Stimulated activated CD8-positive, alpha-beta memory T cell treated with anti-CD3 and anti-CD28 coated beads, Interleukin-15, amount 100 ng/mL, for 24 hours (primary cell): ENCODE measurements at regions not wholly inside any gene's neighbourhood (a gene's known extent, or its start where the extent isn't known, plus 50 kb on each side); places are given as distances from the start of the nearest gene placed in this dataset.

ENCODE experiments used
- DNase-seq: peaks from one replicate; pipeline ENCODE4 v3.0.0-alpha.2; 2020; ENCODE audit warnings: low read depth

- DNase-seq = no peak
Measured at GRCh38 chr11:38296211-38296776, 1698.3 kb upstream of the RAG2 start.

GRCh38 chr11:38282718-38283117, 1684.7 kb upstream of the RAG2 start:
- no peak for DNase-seq

GRCh38 chr11:38278457-38279141, 1680.6 kb upstream of the RAG2 start:
- no peak for DNase-seq

DNA sequence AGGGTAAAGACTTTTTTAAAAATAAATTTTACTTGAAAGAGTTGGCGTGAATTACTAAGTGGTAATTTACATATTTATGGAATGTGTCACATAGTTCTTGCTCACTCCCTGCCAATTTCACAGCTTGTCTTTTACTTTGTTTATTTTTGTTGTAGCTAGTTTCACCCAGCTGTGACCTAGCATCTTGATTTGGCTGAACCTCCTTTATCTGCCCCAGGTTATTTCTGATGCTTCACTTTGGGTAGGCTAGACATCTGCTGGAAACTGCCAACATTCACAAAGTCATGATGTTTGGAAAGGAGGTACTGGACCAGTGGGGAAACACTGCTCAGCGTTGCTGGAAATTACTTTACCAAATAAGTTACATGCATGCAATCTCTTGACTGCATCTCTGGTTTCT, 1676.0 kb upstream of the RAG2 start:
- DNase-seq = no peak

GRCh38 chr11:38272376-38272775, 1674.3 kb upstream of the RAG2 start:
- no peak for DNase-seq

GRCh38 chr11:38266691-38267090, 1668.7 kb upstream of the RAG2 start:
- no peak for DNase-seq

- no peak for DNase-seq
Measured at GRCh38 chr11:38256436-38256835, 1658.4 kb upstream of the RAG2 start.

GRCh38 chr11:38254913-38255312, 1656.9 kb upstream of the RAG2 start:
- no peak for DNase-seq

- no peak for DNase-seq
Measured at GRCh38 chr11:38252620-38253019, 1654.6 kb upstream of the RAG2 start.

DNA sequence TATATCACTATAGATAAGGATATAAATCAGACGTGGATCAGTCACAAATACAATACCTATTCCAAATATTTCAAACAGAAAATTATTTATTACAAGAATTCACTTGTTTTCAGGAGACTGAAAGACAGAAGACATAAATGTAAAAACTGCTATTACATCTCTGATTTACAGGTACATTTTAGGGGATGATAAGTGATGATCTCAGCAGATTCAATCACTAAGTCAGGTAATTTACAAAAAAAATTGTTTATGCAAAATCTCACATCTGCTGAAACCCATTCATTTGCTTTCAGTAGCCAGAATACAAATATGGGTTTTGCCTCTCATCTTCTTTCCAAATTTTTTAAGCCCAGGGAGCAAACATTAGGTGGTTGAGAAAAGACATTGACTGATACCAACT, 1648.4 kb upstream of the RAG2 start:
- no peak for DNase-seq

DNA sequence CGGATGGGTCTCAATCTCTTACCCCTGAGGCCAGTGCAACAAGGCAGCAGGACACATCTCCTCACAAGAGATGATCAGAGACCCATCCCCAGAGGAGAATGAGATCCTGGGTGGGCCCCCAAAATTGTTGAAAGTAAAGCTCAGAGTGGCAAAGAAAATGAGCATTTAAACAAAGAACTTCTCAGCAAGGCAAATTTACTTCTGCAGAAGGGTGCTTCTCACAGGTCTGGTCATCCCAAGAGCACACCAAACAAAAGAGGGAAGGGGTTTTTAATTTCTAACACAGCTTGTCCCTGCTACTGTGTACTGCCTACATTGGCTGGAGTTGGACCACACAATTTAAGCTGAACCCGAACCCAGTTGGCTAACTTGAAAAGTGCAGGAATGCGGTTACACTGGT, 1628.6 kb upstream of the RAG2 start:
- no peak for DNase-seq

GRCh38 chr11:38221295-38221694, 1623.3 kb upstream of the RAG2 start:
- DNase-seq = no peak

DNA sequence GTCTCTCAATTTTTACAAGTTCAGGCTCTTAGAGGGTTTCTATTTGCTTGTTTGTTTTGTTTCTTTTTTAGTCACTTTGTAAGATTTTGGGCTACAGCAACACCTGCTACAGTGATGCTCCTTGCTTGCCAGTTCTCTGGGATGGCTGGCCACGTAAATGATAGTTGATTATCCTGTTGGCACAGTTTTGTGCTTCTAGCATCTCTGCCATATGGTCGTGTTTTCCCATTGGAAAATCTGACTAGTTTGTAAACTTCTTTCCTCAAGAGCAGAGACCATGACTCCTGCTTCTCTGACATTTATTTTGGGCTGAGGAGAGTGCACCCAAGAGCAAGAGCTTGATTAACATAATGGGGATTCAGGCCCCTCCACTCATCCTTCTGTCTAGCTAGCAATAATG, 1621.6 kb upstream of the RAG2 start:
- DNase-seq = no peak

- DNase-seq = no peak
Measured at GRCh38 chr11:38208951-38209350, 1610.9 kb upstream of the RAG2 start.

- DNase-seq = no peak
Measured at GRCh38 chr11:38206663-38207062, 1608.6 kb upstream of the RAG2 start.

DNA sequence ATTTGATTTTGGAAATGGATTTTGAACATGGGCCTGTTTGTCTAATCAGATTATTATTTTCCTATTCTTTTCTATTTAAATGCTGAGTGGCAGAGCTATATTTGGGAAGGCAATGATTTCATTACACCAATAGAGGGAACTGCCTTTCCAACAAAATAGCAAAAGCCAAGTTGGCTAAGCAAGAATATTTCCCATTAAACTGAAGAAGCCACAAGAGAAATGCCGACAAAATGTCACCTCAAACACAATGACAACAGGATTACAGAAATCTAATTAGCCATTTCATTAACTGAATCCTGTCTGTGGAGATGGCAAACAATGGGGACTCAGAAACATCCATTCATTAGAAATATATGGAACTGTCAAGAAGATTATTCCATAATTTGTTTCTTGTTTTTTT, 1593.1 kb upstream of the RAG2 start:
- no peak for DNase-seq

- DNase-seq = no peak
Measured at GRCh38 chr11:38182126-38182866, 1584.3 kb upstream of the RAG2 start.

GRCh38 chr11:38176686-38177322, 1578.8 kb upstream of the RAG2 start:
- DNase-seq = no peak

GRCh38 chr11:38173676-38174075, 1575.6 kb upstream of the RAG2 start:
- no peak for DNase-seq

DNA sequence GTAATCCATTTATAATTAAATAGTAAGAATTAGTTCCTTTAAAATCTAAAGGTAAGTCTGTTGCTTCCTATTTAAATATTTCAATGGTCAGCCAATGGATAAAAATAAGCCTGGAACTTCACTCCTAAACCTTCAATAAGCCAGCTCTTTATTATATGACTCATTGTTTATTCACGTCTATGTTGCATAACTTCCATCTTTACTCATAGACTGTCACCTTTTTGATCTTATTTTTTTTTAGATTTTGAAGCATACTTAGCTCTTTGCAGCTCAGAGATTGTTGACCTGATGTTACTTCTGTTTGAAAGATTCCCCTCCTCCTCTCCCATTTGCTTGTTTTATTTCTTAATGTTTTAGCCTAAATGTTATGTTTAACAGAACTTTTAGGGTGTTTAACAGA, 1571.2 kb upstream of the RAG2 start:
- DNase-seq = no peak

- no peak for DNase-seq
Measured at GRCh38 chr11:38163526-38163925, 1565.5 kb upstream of the RAG2 start.

DNA sequence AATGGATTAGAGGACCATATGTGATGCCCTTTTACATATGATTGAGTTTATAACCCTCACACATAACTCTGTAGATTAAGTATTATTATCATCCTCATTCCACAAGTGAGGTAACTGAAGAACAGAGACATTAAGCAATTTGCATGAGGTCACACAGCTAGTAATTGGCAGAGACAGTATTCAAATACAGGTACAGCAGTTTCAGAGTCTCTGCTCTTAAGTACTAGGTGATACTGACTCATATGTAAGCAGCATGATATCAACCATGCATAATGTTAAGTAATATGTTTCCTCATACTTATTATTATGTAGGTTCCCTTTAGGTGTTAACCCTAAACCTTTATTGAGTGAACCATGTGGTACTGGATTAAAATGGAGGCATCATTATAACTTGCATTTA, 1562.4 kb upstream of the RAG2 start:
- DNase-seq = no peak

- no peak for DNase-seq
Measured at GRCh38 chr11:38159038-38159437, 1561.0 kb upstream of the RAG2 start.
